Panc1 (cell line): ENCODE measurements at regions not wholly inside any gene's neighbourhood (a gene's known extent, or its start where the extent isn't known, plus 50 kb on each side); places are given as distances from the start of the nearest gene placed in this dataset.
"Not testable (repeated sequence)": the region's sequence is repeated elsewhere in the genome, so short reads cannot be mapped to it uniquely, and the experiment has no call there.

Experiments
- ATAC-seq: fragments of 200-7000 bp; cut with Tn5 transposase; 2 replicates; pipeline ENCODE4 v1.9.1; 2020; ENCODE audit warnings: mild to moderate bottlenecking, moderate library complexity
- BruUV-seq: library from RNA; stranded (reverse); fragments of 400-500 nt; replicated peaks from 2 replicates; lab custom pipeline; 2021; lab: Mats Ljungman, UMichigan
- CTCF ChIA-PET: fragments of 300-600 bp; sonication (Branson Sonifier 250); formaldehyde crosslinking; loops from one replicate; lab custom pipeline; 2022; ENCODE audit warnings: antibody characterized with exemption; lab: Charles Lee
- POLR2A ChIA-PET: fragments of 300-600 bp; sonication (Branson Sonifier 250); formaldehyde crosslinking; loops from one replicate; lab custom pipeline; 2022; ENCODE audit warnings: antibody characterized with exemption; lab: Charles Lee
- DNase-seq: peaks from one replicate; pipeline ENCODE4 v3.0.0-alpha.2; 2010; ENCODE audit warnings: low read depth, low spot score
- H3K27ac ChIP-seq: 2 replicates; pipeline ENCODE4 v1.5.1; 2011; ENCODE audit warnings: mild to moderate bottlenecking, low read length, inconsistent platforms
- H3K27me3 ChIP-seq: fragments of 200-500 bp; sonication (Bioruptor generic); 2 replicates; pipeline ENCODE4 v1.6.0; 2014; ENCODE audit warnings: low read length, inconsistent platforms; ENCODE audit not compliant: control insufficient read depth, insufficient read depth
- H3K36me3 ChIP-seq: fragments of 200-500 bp; sonication (Bioruptor generic); 2 replicates; pipeline ENCODE4 v1.5.1; 2014; ENCODE audit warnings: inconsistent platforms, mild to moderate bottlenecking, low read length, moderate library complexity; ENCODE audit not compliant: control insufficient read depth, insufficient read depth
- H3K4me1 ChIP-seq: 2 replicates; pipeline ENCODE4 v1.5.1; 2011; ENCODE audit warnings: inconsistent platforms, mild to moderate bottlenecking, low read length, moderate library complexity; ENCODE audit not compliant: control insufficient read depth, insufficient read depth
- H3K4me3 ChIP-seq, 2 experiments: 2 replicates each; pipeline ENCODE4 v1.5.1; 2011 to 2012; ENCODE audit warnings: low read depth in 2 of 2, low read length in 2 of 2, mild to moderate bottlenecking in 2 of 2, inconsistent platforms in 1 of 2, moderate library complexity in 1 of 2
- H3K9me3 ChIP-seq: fragments of 200-500 bp; sonication (Bioruptor generic); 2 replicates; pipeline ENCODE4 v1.5.1; 2014; ENCODE audit warnings: low read depth, mild to moderate bottlenecking, inconsistent platforms, low read length, moderate library complexity; ENCODE audit not compliant: control insufficient read depth, insufficient read depth
- CTCF ChIP-seq: fragments of 450-650 bp; IDR thresholded peaks from 2 replicates; pipeline ENCODE4 v1.5.1; 2017; ENCODE audit warnings: mild to moderate bottlenecking
- POLR2AphosphoS5 ChIP-seq: IDR thresholded peaks from 2 replicates; pipeline ENCODE4 v1.6.1; 2012; ENCODE audit warnings: mild to moderate bottlenecking, low read depth, low read length, moderate library complexity
- REST ChIP-seq, 2 experiments: IDR thresholded peaks; 2 replicates each; pipeline ENCODE4 v1.6.1; 2011 to 2012; ENCODE audit warnings: low read depth in 2 of 2, control low read depth in 1 of 2, low read length in 1 of 2, mild to moderate bottlenecking in 1 of 2, moderate library complexity in 1 of 2; ENCODE audit not compliant: insufficient read depth in 1 of 2
- SIN3A ChIP-seq: IDR thresholded peaks from 2 replicates; pipeline ENCODE4 v1.6.1; 2012; ENCODE audit warnings: low read depth, mild to moderate bottlenecking, low read length, moderate library complexity, borderline replicate concordance; ENCODE audit not compliant: insufficient read depth
- TCF7L2 ChIP-seq: IDR thresholded peaks from 2 replicates; pipeline ENCODE4 v1.6.1; 2011; ENCODE audit warnings: mild to moderate bottlenecking, low read depth, low read length, inconsistent platforms
- in situ Hi-C: cut with HindIII; loops from 2 replicates; pipeline ENCODE4 v1.10.0; 2016; ENCODE audit warnings: low sequenced_read_pairs, low pct_unique_long_range_greater_than_20kb
- intact Hi-C: fragments of 100-400 bp; cut with micrococcal nuclease; formaldehyde crosslinking; loops from one replicate; pipeline ENCODE4 v1.10.0; 2022; ENCODE audit not compliant: unreplicated experiment

GRCh38 chr5:153373130-153373498, 117.4 kb upstream of the GRIA1 start:
- POLR2A ChIA-PET, result no interaction called here
- no peaks in the 10 kb centered on the region for H3K36me3 ChIP-seq
- no peak overlapping the region for H3K27ac ChIP-seq
- no peak for DNase-seq
- H3K9me3 ChIP-seq, result no peaks in the 10 kb centered on the region
- no peak for ATAC-seq
- intact Hi-C loops, result no loop called here
- H3K4me3 ChIP-seq, result no peak overlapping the region
- no TSS peak for BruUV-seq
- no peaks in the 10 kb centered on the region for H3K27me3 ChIP-seq
- in situ Hi-C loops, result no loop called here
- TF ChIP-seq CTCF, result no peak
- TF ChIP-seq POLR2AphosphoS5, result no peak
- TF ChIP-seq REST (IDR thresholded peaks at IDR 0.05; ENCODE audit: insufficient read depth in 1 of 2, low read depth in 2 of 2, low read length in 1 of 2), result no peak
- TF ChIP-seq TCF7L2, result no peak
- TF ChIP-seq SIN3A, result no peak
- CTCF ChIA-PET, result no interaction called here
- H3K4me1 ChIP-seq, result no peaks in the 10 kb centered on the region

GRCh38 chr5:153381630-153382029, 108.8 kb upstream of the GRIA1 start:
- POLR2A ChIA-PET, BruUV-seq, H3K9me3 ChIP-seq, in situ Hi-C loops, intact Hi-C loops, H3K36me3 ChIP-seq, H3K27ac ChIP-seq, CTCF ChIA-PET, H3K4me3 ChIP-seq, H3K27me3 ChIP-seq, H3K4me1 ChIP-seq, ATAC-seq, DNase-seq: not testable (repeated sequence)

- H3K9me3 ChIP-seq, result no peaks in the 10 kb centered on the region
- DNase-seq, result no peak
- H3K36me3 ChIP-seq, result no peaks in the 10 kb centered on the region
- POLR2A ChIA-PET, result no interaction called here
- no TSS peak for BruUV-seq
- ATAC-seq, result no peak
- CTCF ChIA-PET, result no interaction called here
- in situ Hi-C loops, result no loop called here
- no peak overlapping the region for H3K4me3 ChIP-seq
- H3K4me1 ChIP-seq, result no peaks in the 10 kb centered on the region
- H3K27ac ChIP-seq, result no peak overlapping the region
- intact Hi-C loops, result no loop called here
- no peaks in the 10 kb centered on the region for H3K27me3 ChIP-seq
- TF ChIP-seq SIN3A (no peak), CTCF (no peak), TCF7L2 (no peak), POLR2AphosphoS5 (no peak), REST (IDR thresholded peaks at IDR 0.05; ENCODE audit: insufficient read depth in 1 of 2, low read depth in 2 of 2, low read length in 1 of 2) (no peak)
These were observed 99.9 kb upstream of the GRIA1 start for GRCh38 chr5:153390569-153390968.
